Osteocyte (in vitro differentiated cells): ENCODE measurements at regions not wholly inside any gene's neighbourhood (a gene's known extent, or its start where the extent isn't known, plus 50 kb on each side); places are given as distances from the start of the nearest gene placed in this dataset.
"Not testable (repeated sequence)": the region's sequence is repeated elsewhere in the genome, so short reads cannot be mapped to it uniquely, and the experiment has no call there.

Experiments used
- DNase-seq: peaks from one replicate; pipeline ENCODE4 v3.0.0; 2021; ENCODE audit warnings: mixed read lengths; ENCODE audit not compliant: unreplicated experiment; ENCODE audit errors: extremely low spot score
- H3K27ac Mint-ChIP-seq: one replicate; pipeline ENCODE4 v1.8.0; 2021; ENCODE audit warnings: mild to moderate bottlenecking, mixed read lengths; ENCODE audit not compliant: unreplicated experiment
- H3K27me3 Mint-ChIP-seq: one replicate; pipeline ENCODE4 v1.8.0; 2021; ENCODE audit warnings: mixed read lengths; ENCODE audit not compliant: unreplicated experiment
- H3K36me3 Mint-ChIP-seq: one replicate; pipeline ENCODE4 v1.8.0; 2021; ENCODE audit warnings: mixed read lengths; ENCODE audit not compliant: unreplicated experiment
- H3K4me1 Mint-ChIP-seq: one replicate; pipeline ENCODE4 v1.8.0; 2021; ENCODE audit warnings: mixed read lengths; ENCODE audit not compliant: unreplicated experiment
- H3K4me3 Mint-ChIP-seq: one replicate; pipeline ENCODE4 v1.8.0; 2021; ENCODE audit warnings: mild to moderate bottlenecking, moderate library complexity, mixed read lengths; ENCODE audit not compliant: unreplicated experiment
- H3K9me3 Mint-ChIP-seq: one replicate; pipeline ENCODE4 v1.8.0; 2021; ENCODE audit warnings: mixed read lengths; ENCODE audit not compliant: unreplicated experiment
- CTCF ChIP-seq: fragments of 200-600 bp; sonication (generic); IDR thresholded peaks from 2 replicates; pipeline ENCODE4 v1.5.0; 2021; ENCODE audit warnings: antibody characterized with exemption, mild to moderate bottlenecking, moderate library complexity

DNA sequence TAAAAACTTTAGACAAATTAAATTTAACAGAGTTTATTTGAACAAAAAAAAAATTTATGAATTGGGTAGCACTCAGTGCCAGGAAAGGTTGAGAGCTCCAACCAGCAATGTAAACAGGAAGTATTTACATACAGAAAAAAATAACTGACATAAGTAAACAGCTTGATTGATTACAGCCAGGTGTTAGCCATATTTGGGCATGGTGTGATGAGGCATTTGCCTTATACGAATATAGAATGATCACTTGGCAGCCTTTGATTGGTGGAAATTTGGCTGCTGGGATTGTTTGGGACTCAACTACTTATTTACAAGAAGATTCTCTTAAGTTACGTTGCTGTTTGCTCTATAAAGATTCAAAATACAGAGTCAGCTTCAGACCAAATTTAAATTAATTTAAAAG is 172.0 kb downstream of the ADAM29 start:
- TF ChIP-seq CTCF: no peak
- H3K4me3 Mint-ChIP-seq: no peak overlapping the region

GRCh38 chr4:175091649-175092048 is 173.5 kb downstream of the ADAM29 start:
- TF ChIP-seq CTCF: no peak
- Mint-ChIP-seq H3K9me3 (peaks cover 33% of the 10 kb centered on the region), H3K27ac (no peak overlapping the region)

More for the DNA sequence above, 172.0 kb downstream of the ADAM29 start:
- no peaks in the 10 kb centered on the region for H3K4me1 Mint-ChIP-seq
- no peaks in the 10 kb centered on the region for H3K27me3 Mint-ChIP-seq
- H3K36me3 Mint-ChIP-seq: peaks cover 9% of the 10 kb centered on the region
- H3K9me3 Mint-ChIP-seq: peaks cover 24% of the 10 kb centered on the region
- DNase-seq: no peak
- H3K27ac Mint-ChIP-seq: no peak overlapping the region

DNA sequence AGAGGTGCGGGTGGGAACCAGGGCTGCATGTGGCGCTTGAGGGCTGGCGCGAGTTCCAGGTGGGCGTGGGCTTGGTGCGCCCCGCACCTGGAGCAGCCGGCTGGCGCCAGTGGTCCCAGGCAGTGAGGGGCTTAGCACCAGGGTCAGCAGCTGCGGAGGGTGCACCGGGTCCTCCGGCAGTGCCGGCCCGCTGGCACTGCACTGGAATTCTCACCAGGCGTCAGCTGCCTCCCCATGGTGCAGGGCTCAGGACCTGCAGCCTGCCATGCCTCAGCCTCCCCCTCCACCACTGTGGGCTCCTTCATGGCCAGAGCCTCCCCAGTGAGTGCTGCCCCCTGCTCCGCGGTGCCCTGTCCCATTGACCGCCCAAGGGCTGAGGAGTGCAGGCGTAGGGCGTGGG is 174.0 kb downstream of the ADAM29 start:
- no peak for DNase-seq
- H3K27me3 Mint-ChIP-seq: no peaks in the 10 kb centered on the region
- peaks cover 29% of the 10 kb centered on the region for H3K9me3 Mint-ChIP-seq
- H3K36me3 Mint-ChIP-seq: peaks cover 12% of the 10 kb centered on the region
- H3K4me3 Mint-ChIP-seq: no peak overlapping the region
- no peaks in the 10 kb centered on the region for H3K4me1 Mint-ChIP-seq
- no peak for TF ChIP-seq CTCF
- no peak overlapping the region for H3K27ac Mint-ChIP-seq

More at GRCh38 chr4:175091649-175092048, 173.5 kb downstream of the ADAM29 start:
- Mint-ChIP-seq H3K27me3 (no peaks in the 10 kb centered on the region), H3K36me3 (peaks cover 12% of the 10 kb centered on the region), H3K4me1 (no peaks in the 10 kb centered on the region), H3K4me3 (no peak overlapping the region)
- no peak for DNase-seq

GRCh38 chr4:175093055-175093454 is 174.9 kb downstream of the ADAM29 start:
- not testable (repeated sequence) for H3K4me1 Mint-ChIP-seq, H3K27me3 Mint-ChIP-seq, DNase-seq

DNA sequence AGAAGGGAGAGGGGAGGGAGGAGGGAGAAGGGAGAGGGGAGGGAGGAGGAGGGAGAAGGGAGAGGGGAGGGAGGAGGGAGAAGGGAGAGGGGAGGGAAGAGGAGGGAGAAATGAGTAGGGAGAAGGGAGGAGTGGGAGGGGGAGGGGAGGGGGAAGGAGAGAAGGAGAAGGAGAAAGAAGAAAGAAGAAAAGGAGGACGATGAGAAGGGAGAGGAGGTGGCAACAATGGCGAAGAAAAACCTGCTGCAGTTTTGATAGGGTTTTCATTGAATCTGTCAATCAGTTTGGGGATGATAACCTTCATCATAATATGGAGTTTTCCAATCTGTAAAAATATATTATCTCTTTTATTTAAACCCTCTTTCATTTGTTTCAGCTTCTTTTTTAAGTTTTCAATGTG is 185.2 kb downstream of the ADAM29 start:
- Mint-ChIP-seq H3K36me3 (no peaks in the 10 kb centered on the region), H3K9me3 (peaks cover 8% of the 10 kb centered on the region), H3K27ac (no peak overlapping the region), H3K4me1 (peaks cover under 1% of the 10 kb centered on the region), H3K27me3 (peaks cover 5% of the 10 kb centered on the region), H3K4me3 (no peak overlapping the region)
- DNase-seq: no peak
- TF ChIP-seq CTCF: no peak

More at GRCh38 chr4:175093055-175093454, 174.9 kb downstream of the ADAM29 start:
- not testable (repeated sequence) for H3K27ac Mint-ChIP-seq, H3K4me3 Mint-ChIP-seq
- Mint-ChIP-seq H3K9me3 (peaks cover 21% of the 10 kb centered on the region), H3K36me3 (peaks cover 10% of the 10 kb centered on the region)

DNA sequence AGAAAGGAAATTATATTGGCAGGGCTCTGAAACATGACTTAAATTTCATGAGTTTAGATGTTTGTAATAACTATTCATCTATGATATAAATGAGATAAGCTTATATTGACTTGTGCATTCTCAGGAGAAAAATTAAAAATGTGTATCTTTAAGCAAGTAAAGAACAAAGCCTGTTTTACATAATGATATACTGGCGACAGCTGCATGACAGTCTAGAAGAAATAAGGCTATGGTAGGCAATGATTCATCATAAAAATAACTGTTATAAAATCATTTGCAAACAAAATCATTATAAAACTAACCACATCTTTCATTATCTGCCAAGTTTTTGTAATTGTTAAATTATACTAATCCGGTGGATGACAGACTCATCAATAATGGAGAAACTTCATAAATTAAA is 188.1 kb downstream of the ADAM29 start:
- Mint-ChIP-seq H3K4me1 (no peaks in the 10 kb centered on the region), H3K9me3 (peaks cover 27% of the 10 kb centered on the region), H3K27ac (no peak overlapping the region), H3K4me3 (no peak overlapping the region), H3K27me3 (peaks cover 5% of the 10 kb centered on the region), H3K36me3 (peaks cover 11% of the 10 kb centered on the region)
- no peak for TF ChIP-seq CTCF
- no peak for DNase-seq
